ENCODE measurements at regions not wholly inside any gene's neighbourhood (a gene's known extent, or its start where the extent isn't known, plus 50 kb on each side); places are given as distances from the start of the nearest gene placed in this dataset.

- TF ChIP-seq, protein P1, sequence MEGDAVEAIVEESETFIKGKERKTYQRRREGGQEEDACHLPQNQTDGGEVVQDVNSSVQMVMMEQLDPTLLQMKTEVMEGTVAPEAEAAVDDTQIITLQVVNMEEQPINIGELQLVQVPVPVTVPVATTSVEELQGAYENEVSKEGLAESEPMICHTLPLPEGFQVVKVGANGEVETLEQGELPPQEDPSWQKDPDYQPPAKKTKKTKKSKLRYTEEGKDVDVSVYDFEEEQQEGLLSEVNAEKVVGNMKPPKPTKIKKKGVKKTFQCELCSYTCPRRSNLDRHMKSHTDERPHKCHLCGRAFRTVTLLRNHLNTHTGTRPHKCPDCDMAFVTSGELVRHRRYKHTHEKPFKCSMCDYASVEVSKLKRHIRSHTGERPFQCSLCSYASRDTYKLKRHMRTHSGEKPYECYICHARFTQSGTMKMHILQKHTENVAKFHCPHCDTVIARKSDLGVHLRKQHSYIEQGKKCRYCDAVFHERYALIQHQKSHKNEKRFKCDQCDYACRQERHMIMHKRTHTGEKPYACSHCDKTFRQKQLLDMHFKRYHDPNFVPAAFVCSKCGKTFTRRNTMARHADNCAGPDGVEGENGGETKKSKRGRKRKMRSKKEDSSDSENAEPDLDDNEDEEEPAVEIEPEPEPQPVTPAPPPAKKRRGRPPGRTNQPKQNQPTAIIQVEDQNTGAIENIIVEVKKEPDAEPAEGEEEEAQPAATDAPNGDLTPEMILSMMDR (IDR thresholded peaks at IDR 0.05): no peak
- no peak for TF ChIP-seq POLR2A (IDR thresholded peaks at IDR 0.05)
Measured at GRCh38 chr5:139740138-139740991, 55.2 kb upstream of the PSD2 start.
